ENCODE measurements at regions not wholly inside any gene's neighbourhood (a gene's known extent, or its start where the extent isn't known, plus 50 kb on each side); places are given as distances from the start of the nearest gene placed in this dataset.

GRCh38 chr14:56501909-56502530 lies 77.6 kb upstream of the TMEM260 start:
- DNase-seq (ENCODE audit: low read depth), result no peak

GRCh38 chr14:56505361-56505760 lies 74.2 kb upstream of the TMEM260 start:
- no peak for DNase-seq (ENCODE audit: low read depth)

GRCh38 chr14:56512521-56512920 lies 67.1 kb upstream of the TMEM260 start:
- DNase-seq (ENCODE audit: low read depth), result no peak

GRCh38 chr14:56514663-56515371 lies 64.8 kb upstream of the TMEM260 start:
- no peak for DNase-seq (ENCODE audit: low read depth)

DNA sequence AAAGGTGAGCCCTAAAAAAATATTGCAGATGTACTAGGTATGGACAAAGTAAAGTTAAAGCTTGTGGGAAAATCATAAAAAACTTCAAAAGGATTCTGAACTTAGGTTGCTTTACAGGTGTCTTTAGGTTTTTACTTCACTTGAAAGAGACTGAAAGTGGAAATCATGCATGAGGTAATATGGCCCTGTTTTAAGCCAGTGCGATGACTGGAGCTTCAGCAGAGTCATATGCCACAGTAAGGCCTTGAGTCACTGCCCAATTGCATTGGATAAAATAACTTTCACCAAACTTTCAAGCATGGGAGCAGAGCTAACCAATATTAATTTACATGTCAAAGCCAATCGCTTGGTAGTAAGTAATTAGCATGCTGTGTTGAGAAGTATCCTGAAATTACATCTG lies 63.9 kb upstream of the TMEM260 start:
- DNase-seq (ENCODE audit: low read depth), result no peak

- no peak for DNase-seq (ENCODE audit: low read depth)
These were observed 57.2 kb upstream of the TMEM260 start for GRCh38 chr14:56522403-56522802.

GRCh38 chr14:56524971-56525677 lies 54.5 kb upstream of the TMEM260 start:
- no peak for DNase-seq (ENCODE audit: low read depth)

GRCh38 chr14:56528927-56529326 lies 50.7 kb upstream of the TMEM260 start:
- no peak for DNase-seq (ENCODE audit: low read depth)

Measured in T follicular helper cell (primary cell).